ENCODE measurements at regions not wholly inside any gene's neighbourhood (a gene's known extent, or its start where the extent isn't known, plus 50 kb on each side); places are given as distances from the start of the nearest gene placed in this dataset.
"Not testable (repeated sequence)": the region's sequence is repeated elsewhere in the genome, so short reads cannot be mapped to it uniquely, and the experiment has no call there.

GRCh38 chr10:22467393-22467792, 122.1 kb downstream of the SPAG6 start:
- not testable (repeated sequence) for DNase-seq (ENCODE audit: low read depth)

DNA sequence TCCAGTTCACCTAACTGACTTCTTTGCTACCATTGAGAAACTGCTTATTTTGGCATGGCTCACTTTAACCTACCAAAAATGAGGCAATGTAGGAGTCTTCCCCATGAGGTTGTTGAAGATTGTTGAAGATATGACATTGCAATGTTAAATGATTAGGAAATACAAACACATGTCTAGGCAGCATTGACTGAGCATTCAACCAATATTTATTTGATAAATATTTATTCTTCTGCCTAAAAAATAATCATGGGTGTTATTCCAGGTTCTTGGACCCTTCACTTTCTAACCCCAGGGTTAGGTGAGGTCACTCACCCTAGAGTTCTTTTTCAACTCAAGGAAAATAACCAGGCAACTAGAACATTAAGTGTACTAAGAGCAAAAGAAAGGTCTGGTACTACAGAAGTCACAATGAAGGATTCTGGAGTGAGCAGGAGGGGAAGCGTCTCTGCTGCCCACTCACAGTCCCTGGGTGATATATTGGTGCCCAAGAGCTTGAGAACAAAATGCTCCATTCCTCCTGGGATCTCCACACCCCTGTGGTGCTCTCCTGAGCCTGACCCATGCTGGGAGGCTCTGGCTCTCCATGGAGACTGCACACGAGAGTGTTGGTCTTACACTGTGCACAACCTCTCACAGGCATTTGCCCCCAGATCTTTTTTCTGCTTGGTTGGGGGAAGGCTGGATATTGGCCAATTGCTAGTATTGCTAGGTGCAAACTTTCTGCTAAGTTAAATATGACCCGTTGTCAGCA, 123.4 kb downstream of the SPAG6 start:
- DNase-seq (ENCODE audit: low read depth) = no peak

DNA sequence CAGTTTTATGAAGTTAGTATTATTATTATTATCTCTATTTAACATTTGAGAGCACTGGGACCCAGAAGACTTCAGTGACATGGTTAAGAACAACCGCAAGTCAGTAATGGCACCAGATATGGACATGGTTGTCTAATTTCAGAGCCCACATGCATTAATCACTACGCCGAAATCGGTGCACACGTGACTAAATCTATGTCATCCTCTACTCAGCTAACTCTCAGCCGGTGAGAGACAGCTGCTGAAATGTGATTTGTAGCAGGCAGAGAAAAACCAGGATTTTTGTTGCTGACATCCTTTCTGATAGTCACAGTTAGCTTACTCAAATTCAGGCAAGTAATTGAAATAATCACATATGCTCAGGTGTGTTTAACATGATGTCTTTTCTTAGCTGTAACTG, 127.7 kb downstream of the SPAG6 start:
- no peak for DNase-seq (ENCODE audit: low read depth)

DNA sequence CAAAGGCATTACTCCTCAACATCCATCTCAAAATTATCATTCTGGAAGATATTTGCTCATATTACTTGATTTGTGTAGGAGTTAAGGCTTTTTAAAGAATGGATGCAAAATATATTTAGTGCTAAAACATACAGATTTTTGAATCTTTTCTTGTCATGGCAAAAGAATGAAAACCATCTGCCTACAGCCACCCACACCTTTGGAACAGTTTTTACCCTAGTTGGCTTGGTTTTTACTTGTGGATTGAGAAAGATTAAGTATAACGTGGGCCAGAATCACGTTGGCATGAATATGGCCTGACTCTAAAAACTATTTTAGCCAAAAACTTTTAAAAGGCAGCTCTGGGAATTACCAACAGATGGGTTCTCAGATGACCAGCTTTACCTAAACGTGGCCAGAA, 128.2 kb downstream of the SPAG6 start:
- no peak for DNase-seq (ENCODE audit: low read depth)

DNA sequence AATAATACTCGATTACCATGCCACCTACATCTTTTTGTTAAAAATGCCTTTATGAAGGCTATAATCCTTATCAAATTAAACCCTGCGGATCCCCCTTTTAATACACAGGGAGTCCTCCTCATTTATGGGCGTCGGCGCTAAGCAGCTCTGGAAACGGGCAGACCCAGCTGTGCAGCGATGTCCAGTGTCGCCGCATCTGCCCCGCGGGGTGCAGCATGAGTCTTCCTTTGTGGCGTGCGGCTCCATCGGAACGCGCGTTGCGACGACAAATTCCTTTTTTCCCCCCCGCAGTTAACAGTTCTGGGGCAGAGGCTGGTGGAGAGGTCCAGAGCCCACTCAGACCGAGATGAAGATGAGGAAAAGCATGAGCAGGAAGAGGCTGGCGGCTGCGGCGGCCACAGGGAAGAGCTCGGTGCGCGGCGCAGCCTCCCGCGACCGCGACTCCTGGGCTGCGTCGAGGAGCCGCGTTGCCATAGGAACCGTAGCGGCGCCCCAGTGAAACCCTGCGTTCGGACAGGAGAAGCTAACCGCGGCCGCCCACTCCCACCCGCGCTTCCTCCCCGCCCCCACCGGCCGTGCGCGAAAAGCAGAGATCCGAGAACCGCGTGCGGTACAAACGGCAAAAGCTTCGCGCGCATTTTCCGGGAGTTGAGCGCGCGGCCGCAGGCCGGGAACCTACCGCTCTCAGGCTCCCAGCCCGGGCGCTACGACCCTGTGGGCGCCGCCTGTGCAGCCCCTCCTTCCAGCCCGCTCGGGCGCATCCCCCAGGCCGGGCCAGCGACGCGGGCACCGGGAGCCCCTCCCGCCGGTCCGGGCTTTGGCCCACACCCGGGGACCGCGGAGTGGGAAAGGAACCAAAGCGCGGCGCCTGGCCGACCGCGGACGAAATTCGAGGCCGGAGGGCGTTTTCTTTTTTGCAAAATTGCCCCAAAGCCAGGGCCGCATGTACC, 130.6 kb downstream of the SPAG6 start:
- DNase-seq (ENCODE audit: low read depth) = no peak

DNA sequence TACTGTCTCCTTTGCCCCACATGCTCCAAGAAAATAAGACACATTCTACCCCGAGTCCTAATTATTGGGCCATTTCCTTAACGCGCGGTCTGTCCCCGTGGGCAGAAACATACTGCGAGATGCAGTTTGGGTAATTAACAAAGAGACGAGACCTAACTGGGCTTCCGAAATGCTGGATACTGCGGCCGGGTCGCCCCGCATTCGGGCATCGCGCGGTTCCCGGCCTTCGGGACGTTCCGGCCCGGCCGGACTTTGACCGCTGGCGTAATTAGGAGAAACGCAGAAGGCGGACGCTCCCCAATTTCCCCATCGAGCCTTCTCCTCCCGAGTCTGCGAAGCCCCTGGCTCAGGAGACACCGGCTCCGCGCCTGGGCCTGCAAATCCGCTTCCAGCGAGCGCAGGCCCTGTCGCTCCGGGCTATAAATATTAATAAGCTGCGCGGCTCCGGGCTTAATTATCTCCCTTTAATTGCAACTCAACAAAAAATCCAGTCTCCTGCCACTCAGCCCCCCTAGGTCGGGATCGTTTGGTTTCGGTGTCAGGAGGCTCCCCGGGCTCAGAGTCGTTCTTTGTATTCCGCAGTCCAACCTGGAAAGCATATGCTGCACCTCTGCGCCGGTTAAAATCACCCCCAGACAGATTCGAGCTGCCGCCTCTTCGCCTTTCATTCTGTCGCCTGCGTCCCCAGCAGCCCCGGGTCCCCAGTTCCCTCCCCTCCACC, 131.5 kb downstream of the SPAG6 start:
- DNase-seq (ENCODE audit: low read depth) = no peak

DNA sequence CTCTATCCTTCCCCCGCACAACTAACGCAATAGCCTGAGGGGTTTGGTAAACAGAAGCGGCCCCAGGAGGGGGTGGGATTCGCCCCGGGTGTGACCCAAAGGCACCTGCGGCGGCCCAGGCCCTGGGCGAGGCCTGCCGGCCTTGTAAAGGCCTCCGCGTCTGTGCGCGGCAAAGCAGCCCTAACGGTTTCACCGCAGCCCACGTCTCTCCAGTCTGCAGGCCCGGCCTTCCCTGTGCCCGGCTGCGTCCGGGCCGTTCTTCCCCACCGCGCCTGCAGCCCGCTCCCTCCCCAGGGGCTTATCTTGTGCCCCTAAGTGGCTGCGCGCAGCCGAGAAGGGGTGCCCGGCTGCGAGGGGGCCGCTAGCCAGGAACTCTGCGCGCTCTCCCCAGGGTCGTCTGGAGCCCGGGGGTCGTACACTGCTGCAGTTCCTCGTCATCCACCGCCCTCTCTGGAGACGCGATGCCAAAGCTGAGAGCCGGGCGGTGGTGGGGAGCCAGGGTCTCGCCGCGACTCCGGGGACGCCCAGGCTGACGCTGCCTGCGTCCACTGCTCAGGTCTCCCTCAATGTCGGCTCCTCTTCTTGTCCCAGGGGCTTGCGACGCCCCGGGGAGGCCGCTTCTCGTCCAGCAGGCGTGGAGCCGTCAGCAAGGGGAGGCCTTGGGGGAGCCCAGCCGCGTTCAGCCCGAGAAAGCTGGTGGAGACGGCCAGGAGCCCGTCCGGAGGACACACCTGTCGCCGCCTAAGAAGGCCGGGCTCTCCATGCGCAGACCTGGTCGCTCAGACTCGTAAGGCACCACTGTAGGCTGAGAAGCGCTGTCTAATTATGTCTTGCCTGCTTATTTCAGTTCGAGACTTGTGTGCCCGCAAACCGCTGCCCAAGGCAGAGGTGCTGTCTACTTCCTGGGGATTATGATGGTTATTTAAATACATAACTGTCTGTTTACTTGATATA, 132.3 kb downstream of the SPAG6 start:
- no peak for DNase-seq (ENCODE audit: low read depth)

DNA sequence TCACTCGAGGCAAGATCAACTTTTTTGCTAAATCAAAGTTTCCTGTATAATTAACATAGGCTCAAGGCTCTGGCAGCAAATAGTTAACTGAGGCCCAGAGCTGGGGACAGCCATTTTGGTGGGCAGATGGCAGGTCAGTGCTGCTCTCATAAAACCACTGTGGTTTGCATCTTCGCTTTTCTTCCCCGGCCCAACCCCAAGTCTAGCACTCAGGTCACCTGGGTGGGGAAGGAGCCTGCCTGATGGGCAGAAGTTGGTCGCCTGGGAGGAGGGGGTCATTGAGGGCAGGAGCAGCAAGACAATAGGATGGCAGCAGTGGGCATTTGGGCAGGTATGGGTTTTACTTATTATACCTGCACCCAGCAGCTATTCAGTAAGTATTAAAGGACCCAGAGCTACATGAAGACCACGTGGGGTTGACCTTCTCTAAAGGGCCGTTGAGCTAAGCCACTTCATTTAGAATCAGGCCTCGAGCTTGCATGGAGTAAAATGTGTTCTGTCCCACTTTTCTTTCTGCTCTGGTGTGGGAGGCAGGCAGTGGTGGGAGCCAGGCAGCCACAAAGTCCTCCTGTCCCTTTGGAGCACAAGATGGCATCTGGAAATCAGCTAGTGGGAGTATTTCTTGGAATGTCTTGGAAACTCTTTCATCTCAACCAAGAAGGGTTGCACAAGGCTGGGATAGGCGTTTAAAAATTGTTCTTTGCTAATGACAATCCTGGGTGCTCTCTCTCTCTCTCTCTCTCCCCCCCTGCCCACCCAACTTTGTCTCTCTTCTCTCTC, 133.4 kb downstream of the SPAG6 start:
- no peak for DNase-seq (ENCODE audit: low read depth)

- DNase-seq (ENCODE audit: low read depth) = peak; percentile 23
These were observed 134.1 kb downstream of the SPAG6 start for GRCh38 chr10:22479419-22479818.

DNA sequence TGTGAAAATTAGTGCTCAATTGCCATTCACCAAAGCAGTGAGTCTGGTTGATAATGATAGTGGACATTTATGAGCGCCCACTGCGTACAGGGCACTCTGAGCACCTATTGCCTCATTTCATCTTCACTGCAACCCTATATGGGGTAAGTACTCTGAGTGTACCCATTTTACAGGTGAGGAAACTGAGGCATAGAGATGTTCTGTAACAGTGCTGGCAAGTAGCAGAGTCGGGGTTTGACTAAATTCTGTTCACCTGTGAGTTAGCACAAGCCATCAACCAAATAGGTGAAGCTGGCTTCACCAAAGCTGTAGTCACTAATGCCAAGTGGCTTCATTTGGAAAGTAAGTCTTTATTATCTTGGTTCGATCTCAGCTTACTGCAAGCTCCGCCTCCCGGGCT, 135.8 kb downstream of the SPAG6 start:
- DNase-seq (ENCODE audit: low read depth) = no peak

DNA sequence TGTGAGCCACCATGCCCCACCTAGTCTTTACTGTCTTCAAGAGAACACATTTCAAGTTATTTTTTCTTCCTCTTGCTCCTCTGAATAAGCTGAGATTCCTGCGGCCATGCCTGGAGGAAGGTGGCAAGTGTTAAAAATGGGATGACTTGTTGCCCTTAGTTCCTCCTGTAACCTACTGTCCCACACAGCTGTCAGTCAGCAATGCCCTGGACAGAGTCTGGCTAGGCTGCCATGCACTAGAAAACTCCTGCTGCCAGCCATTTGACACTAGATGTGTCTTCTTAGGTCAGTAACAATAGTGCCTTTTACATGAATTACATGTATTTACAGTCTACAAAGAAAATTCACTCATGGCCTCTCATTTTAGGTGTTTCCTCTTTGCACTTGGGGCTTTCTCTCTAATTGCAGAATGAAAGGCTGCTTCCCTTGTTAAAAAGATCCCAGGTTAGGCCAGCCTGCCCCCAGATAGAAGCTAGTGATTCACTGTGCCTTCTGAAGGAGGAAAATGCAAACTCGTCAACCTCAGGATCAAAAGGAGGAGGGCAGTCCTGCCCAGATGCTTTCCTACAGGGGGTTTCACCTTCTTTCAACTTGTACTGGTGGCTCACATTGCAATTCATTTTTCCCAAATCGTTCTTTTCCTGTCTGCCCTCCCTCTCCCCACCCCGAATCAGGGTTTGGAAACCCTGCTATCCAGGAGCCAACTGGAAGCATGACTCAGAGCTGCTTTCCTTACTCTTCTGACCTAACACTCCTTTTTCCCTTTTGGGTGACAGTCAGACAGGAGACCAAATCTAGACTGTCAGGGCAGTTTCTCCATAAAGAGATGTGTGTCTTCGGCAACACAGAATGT, 136.6 kb downstream of the SPAG6 start:
- no peak for DNase-seq (ENCODE audit: low read depth)

GRCh38 chr10:22483132-22483531, 137.8 kb downstream of the SPAG6 start:
- DNase-seq (ENCODE audit: low read depth) = no peak
